HCT116 (cell line): ENCODE measurements at regions not wholly inside any gene's neighbourhood (a gene's known extent, or its start where the extent isn't known, plus 50 kb on each side); places are given as distances from the start of the nearest gene placed in this dataset.

Experiments used
- ATAC-seq: fragments of 200-7000 bp; cut with Tn5 transposase; 2 replicates; pipeline ENCODE4 v1.9.1; 2020; ENCODE audit warnings: mild to moderate bottlenecking, moderate library complexity
- BruUV-seq: library from RNA; stranded (reverse); fragments of 400-500 nt; replicated peaks from 2 replicates; lab custom pipeline; 2021; lab: Mats Ljungman, UMichigan
- CTCF ChIA-PET: fragments of 300-600 bp; sonication (Branson Sonifier 250); formaldehyde crosslinking; loops from one replicate; lab custom pipeline; 2021; ENCODE audit warnings: antibody characterized with exemption; lab: Charles Lee
- POLR2A ChIA-PET: fragments of 300-600, 350-600 bp; sonication (Branson Sonifier 250); formaldehyde crosslinking; loops from one replicate; lab custom pipeline; 2021; ENCODE audit warnings: antibody characterized with exemption; lab: Charles Lee
- RAD21 ChIA-PET, 2 experiments: fragments of 300-600 bp; sonication (Branson Sonifier 250); formaldehyde crosslinking; loops; one replicate each; lab custom pipeline; 2023; ENCODE audit warnings: low total read pairs in 2 of 2; ENCODE audit not compliant: uncharacterized antibody in 2 of 2, unreplicated experiment in 2 of 2, low non-redundant PET in 1 of 2; lab: Charles Lee
- DNase-seq: peaks from one replicate; pipeline ENCODE4 v3.0.0-alpha.2; 2010; ENCODE audit warnings: low read depth, low spot score
- H2AFZ ChIP-seq: fragments of 200-600 bp; shearing (Covaris generic), sonication (generic); 2 replicates; pipeline ENCODE4 v1.6.1; 2017; ENCODE audit warnings: low read depth, mixed run types, mixed read lengths, antibody characterized with exemption, low read length; ENCODE audit not compliant: poor library complexity, severe bottlenecking
- H3K27ac ChIP-seq: 2 replicates; pipeline ENCODE4 v1.5.1; 2012; ENCODE audit warnings: low read depth, low read length
- H3K27me3 ChIP-seq: fragments of 200-600 bp; sonication (generic); 2 replicates; pipeline ENCODE4 v1.6.1; 2016; ENCODE audit warnings: mixed run types, low read length, mixed read lengths; ENCODE audit not compliant: insufficient read depth
- H3K36me3 ChIP-seq, 2 experiments: fragments of 200-500 bp in 1 of 2; fragments of 200-600 bp in 1 of 2; sonication (Bioruptor generic) in 1 of 2; sonication (generic) in 1 of 2; 2 replicates each; pipeline versions ENCODE4 v1.5.1 to v1.6.1; 2014 to 2016; ENCODE audit warnings: low read length in 2 of 2, inconsistent platforms in 1 of 2, mixed read lengths in 1 of 2, mixed run types in 1 of 2; ENCODE audit not compliant: insufficient read depth in 2 of 2, control insufficient read depth in 1 of 2
- H3K4me1 ChIP-seq, 2 experiments: fragments of 200-600 bp in 1 of 2; sonication (generic) in 1 of 2; 2 replicates each; pipeline versions ENCODE4 v1.5.1 to v1.6.1; 2012 to 2017; ENCODE audit warnings: low read length in 2 of 2, inconsistent platforms in 1 of 2, mild to moderate bottlenecking in 1 of 2, mixed read lengths in 1 of 2, mixed run types in 1 of 2, moderate library complexity in 1 of 2; ENCODE audit not compliant: insufficient read depth in 2 of 2, control insufficient read depth in 1 of 2
- H3K4me2 ChIP-seq: fragments of 200-600 bp; sonication (generic); 2 replicates; pipeline ENCODE4 v1.6.1; 2017; ENCODE audit warnings: mixed run types, low read length, mixed read lengths
- H3K4me3 ChIP-seq, 2 experiments: fragments of 200-600 bp in 1 of 2; sonication (generic) in 1 of 2; replicated peaks in 1 of 2; 2 replicates each; pipeline ENCODE4 v1.5.1; 2011 to 2016; ENCODE audit warnings: low read length in 2 of 2, control low read depth in 1 of 2, low read depth in 1 of 2, mild to moderate bottlenecking in 1 of 2, mixed read lengths in 1 of 2, mixed run types in 1 of 2
- H3K79me2 ChIP-seq: fragments of 200-600 bp; sonication (generic); 2 replicates; pipeline ENCODE4 v1.6.1; 2017; ENCODE audit warnings: mild to moderate bottlenecking, mixed run types, low read length, moderate library complexity, mixed read lengths; ENCODE audit not compliant: insufficient read depth
- H3K9ac ChIP-seq: fragments of 200-600 bp; sonication (generic); 2 replicates; pipeline ENCODE4 v1.6.1; 2016; ENCODE audit warnings: low read length, mixed read lengths
- H3K9me2 ChIP-seq: fragments of 200-600 bp; sonication (generic), shearing (Covaris generic); 2 replicates; pipeline ENCODE4 v1.6.1; 2017; ENCODE audit warnings: mixed run types, mild to moderate bottlenecking, moderate library complexity; ENCODE audit not compliant: insufficient read depth
- H3K9me3 ChIP-seq, 2 experiments: fragments of 200-500 bp in 1 of 2; fragments of 200-600 bp in 1 of 2; sonication (Bioruptor generic) in 1 of 2; sonication (generic) in 1 of 2; 2 replicates each; pipeline ENCODE4 v1.6.1; 2014 to 2017; ENCODE audit warnings: low read length in 2 of 2, mixed read lengths in 2 of 2, inconsistent platforms in 1 of 2, low read depth in 1 of 2, mild to moderate bottlenecking in 1 of 2, mixed run types in 1 of 2, moderate library complexity in 1 of 2; ENCODE audit not compliant: control insufficient read depth in 1 of 2, insufficient read depth in 1 of 2
- H4K20me1 ChIP-seq: fragments of 200-600 bp; sonication (generic), shearing (Covaris generic); 2 replicates; pipeline ENCODE4 v1.6.1; 2017; ENCODE audit warnings: mixed run types, mild to moderate bottlenecking, moderate library complexity; ENCODE audit not compliant: insufficient read depth
- CEBPB ChIP-seq: IDR thresholded peaks from 2 replicates; pipeline ENCODE4 v1.6.1; 2012; ENCODE audit warnings: low read depth
- EGR1 ChIP-seq: IDR thresholded peaks from 2 replicates; pipeline ENCODE4 v1.6.1; 2012; ENCODE audit warnings: low read depth
- ELF1 ChIP-seq: IDR thresholded peaks from 2 replicates; pipeline ENCODE4 v1.6.1; 2012; ENCODE audit warnings: low read depth, borderline replicate concordance
- EZH2phosphoT487 ChIP-seq: fragments of 200-600 bp; IDR thresholded peaks from 2 replicates; pipeline ENCODE4 v1.6.1; 2018; ENCODE audit warnings: antibody characterized with exemption, borderline replicate concordance
- FOSL1 ChIP-seq: IDR thresholded peaks from 2 replicates; pipeline ENCODE4 v1.6.1; 2012; ENCODE audit warnings: low read depth
- JUND ChIP-seq: IDR thresholded peaks from 2 replicates; pipeline ENCODE4 v1.6.1; 2012
- POLR2A ChIP-seq: IDR thresholded peaks from 2 replicates; pipeline ENCODE4 v1.7.0; 2011; ENCODE audit warnings: borderline replicate concordance; ENCODE audit not compliant: insufficient read depth, insufficient read length; ENCODE audit errors: extremely low read depth
- POLR2AphosphoS5 ChIP-seq: IDR thresholded peaks from 2 replicates; pipeline ENCODE4 v1.6.1; 2011; ENCODE audit warnings: mild to moderate bottlenecking, low read depth, low read length, moderate library complexity
- RAD21 ChIP-seq: IDR thresholded peaks from 2 replicates; pipeline ENCODE4 v1.6.1; 2012; ENCODE audit warnings: low read depth, mild to moderate bottlenecking
- SIN3A ChIP-seq: IDR thresholded peaks from 2 replicates; pipeline ENCODE4 v1.6.1; 2012; ENCODE audit warnings: low read depth
- SP1 ChIP-seq: IDR thresholded peaks from 2 replicates; pipeline ENCODE4 v1.6.1; 2012; ENCODE audit warnings: low read depth
- SRF ChIP-seq: IDR thresholded peaks from 2 replicates; pipeline ENCODE4 v1.6.1; 2012; ENCODE audit warnings: low read depth
- TCF7L2 ChIP-seq: IDR thresholded peaks from 2 replicates; pipeline ENCODE4 v1.7.0; 2011; ENCODE audit warnings: borderline replicate concordance, inconsistent platforms; ENCODE audit not compliant: insufficient read depth, insufficient read length; ENCODE audit errors: extremely low read depth
- YY1 ChIP-seq: IDR thresholded peaks from 2 replicates; pipeline ENCODE4 v1.6.1; 2011; ENCODE audit warnings: low read length, low read depth, moderate library complexity, mild to moderate bottlenecking; ENCODE audit not compliant: insufficient replicate concordance; ENCODE audit errors: extremely low read depth
- ZFX ChIP-seq: fragments of 450-650 bp; IDR thresholded peaks from 2 replicates; pipeline ENCODE4 v1.6.1; 2017
- intact Hi-C: fragments of 100-400 bp; cut with micrococcal nuclease; formaldehyde crosslinking; loops from 2 replicates; pipeline ENCODE4 v1.10.0; 2022
- TF ChIP-seq, protein P1 (sequence below), 3 experiments: fragments of 200-600 bp in 1 of 3; sonication (generic) in 1 of 3; IDR thresholded peaks in 2 of 3; conservative IDR thresholded peaks in 1 of 3; 2 replicates each; pipeline ENCODE4 v1.5.1; 2012 to 2017; ENCODE audit warnings: low read depth in 2 of 3, low read length in 2 of 3, antibody characterized with exemption in 1 of 3, borderline replicate concordance in 1 of 3, control low read depth in 1 of 3, mild to moderate bottlenecking in 1 of 3, mixed read lengths in 1 of 3, mixed run types in 1 of 3, moderate library complexity in 1 of 3; ENCODE audit not compliant: insufficient read depth in 1 of 3

GRCh38 chr2:64363140-64363539 is 90.8 kb upstream of the LGALSL start (continued):
- TF ChIP-seq, protein P1, sequence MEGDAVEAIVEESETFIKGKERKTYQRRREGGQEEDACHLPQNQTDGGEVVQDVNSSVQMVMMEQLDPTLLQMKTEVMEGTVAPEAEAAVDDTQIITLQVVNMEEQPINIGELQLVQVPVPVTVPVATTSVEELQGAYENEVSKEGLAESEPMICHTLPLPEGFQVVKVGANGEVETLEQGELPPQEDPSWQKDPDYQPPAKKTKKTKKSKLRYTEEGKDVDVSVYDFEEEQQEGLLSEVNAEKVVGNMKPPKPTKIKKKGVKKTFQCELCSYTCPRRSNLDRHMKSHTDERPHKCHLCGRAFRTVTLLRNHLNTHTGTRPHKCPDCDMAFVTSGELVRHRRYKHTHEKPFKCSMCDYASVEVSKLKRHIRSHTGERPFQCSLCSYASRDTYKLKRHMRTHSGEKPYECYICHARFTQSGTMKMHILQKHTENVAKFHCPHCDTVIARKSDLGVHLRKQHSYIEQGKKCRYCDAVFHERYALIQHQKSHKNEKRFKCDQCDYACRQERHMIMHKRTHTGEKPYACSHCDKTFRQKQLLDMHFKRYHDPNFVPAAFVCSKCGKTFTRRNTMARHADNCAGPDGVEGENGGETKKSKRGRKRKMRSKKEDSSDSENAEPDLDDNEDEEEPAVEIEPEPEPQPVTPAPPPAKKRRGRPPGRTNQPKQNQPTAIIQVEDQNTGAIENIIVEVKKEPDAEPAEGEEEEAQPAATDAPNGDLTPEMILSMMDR (IDR thresholded peaks at IDR 0.05 in 2 of 3, conservative IDR thresholded peaks at IDR 0.05 in 1 of 3; ENCODE audit: borderline replicate concordance in 1 of 3, insufficient read depth in 1 of 3, low read depth in 2 of 3, low read length in 2 of 3) = no peak
- no peak for TF ChIP-seq POLR2AphosphoS5
- no peak for TF ChIP-seq ZFX
- TF ChIP-seq POLR2A = no peak
- TF ChIP-seq TCF7L2 = no peak
- no peak for TF ChIP-seq EGR1
- TF ChIP-seq CEBPB = no peak
- TF ChIP-seq SIN3A = no peak
- TF ChIP-seq, all 23 proteins: peak for 0

DNA sequence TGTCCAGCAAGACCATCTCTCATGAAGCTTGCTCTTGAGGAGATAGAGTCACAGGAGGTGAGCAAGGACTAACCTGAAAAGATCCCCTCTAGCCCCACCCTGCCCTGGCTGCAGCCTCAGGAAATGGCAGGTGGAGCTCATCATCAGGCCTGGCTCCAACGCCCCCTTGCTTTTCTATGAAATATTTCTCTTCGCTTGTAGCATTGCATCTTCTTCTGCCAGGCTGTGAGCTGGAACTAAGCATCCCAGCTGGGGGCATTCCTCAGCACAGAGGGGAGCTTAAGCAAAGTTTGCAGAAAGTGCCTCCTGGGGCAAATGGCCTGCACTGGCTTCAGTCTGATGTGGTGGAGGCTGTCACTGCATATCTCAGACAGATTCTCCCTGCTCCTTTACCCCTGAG is 90.1 kb upstream of the LGALSL start:
- ATAC-seq (no peak), DNase-seq (no peak)
- Histone ChIP-seq H3K9me3 (no peaks in the 10 kb centered on the region), H3K9ac (no peak overlapping the region), H3K36me3 (no peaks in the 10 kb centered on the region), H3K9me2 (no peaks in the 10 kb centered on the region), H3K27ac (no peak overlapping the region), H3K4me1 (peaks cover 22 to 53% of the 10 kb centered on the region in 2 experiments), H4K20me1 (no peaks in the 10 kb centered on the region), H2AFZ (no peak overlapping the region), H3K4me3 (no peak overlapping the region), H3K4me2 (peak overlapping the region; percentile 72), H3K79me2 (no peaks in the 10 kb centered on the region), H3K27me3 (no peaks in the 10 kb centered on the region)
- RAD21 ChIA-PET = no interaction called here
- intact Hi-C loops = no loop called here
- POLR2A ChIA-PET = no interaction called here
- CTCF ChIA-PET = interaction anchor here (1.0 kb wide), 1 partner anchor 9 kb away, joined by 3 read pairs; no protein-coding TSS in a partner anchor
- BruUV-seq = no TSS peak
- TF ChIP-seq SRF = no peak
- no peak for TF ChIP-seq JUND
- peak; percentile 37; the same call in 1 of the 2 replicates for TF ChIP-seq RAD21
- TF ChIP-seq POLR2AphosphoS5 = no peak
- no peak for TF ChIP-seq FOSL1
- no peak for TF ChIP-seq SP1
- no peak for TF ChIP-seq YY1
- TF ChIP-seq CEBPB = no peak
- no peak for TF ChIP-seq TCF7L2
- no peak for TF ChIP-seq ELF1
- TF ChIP-seq, protein P1 (IDR thresholded peaks at IDR 0.05 in 2 of 3, conservative IDR thresholded peaks at IDR 0.05 in 1 of 3; ENCODE audit: borderline replicate concordance in 1 of 3, insufficient read depth in 1 of 3, low read depth in 2 of 3, low read length in 2 of 3) = peak in 2 of 3 experiments; percentile 28 to 37; a peak in 3 of 6 replicates
- no peak for TF ChIP-seq EZH2phosphoT487
